Breast epithelium (tissue), 4 donors: ENCODE measurements at regions not wholly inside any gene's neighbourhood (a gene's known extent, or its start where the extent isn't known, plus 50 kb on each side); places are given as distances from the start of the nearest gene placed in this dataset.
"Not testable (repeated sequence)": the region's sequence is repeated elsewhere in the genome, so short reads cannot be mapped to it uniquely, and the experiment has no call there.

ENCODE experiments used
- DNase-seq, 2 donors: peaks; one replicate each; pipeline ENCODE4 v3.0.0-alpha.2; 2019; ENCODE audit warnings: low spot score in 2 of 2
- H3K27ac ChIP-seq, 2 donors: fragments of 200-600 bp; sonication (generic) in 1 of 2; one replicate each; pipeline ENCODE4 v1.5.1; 2016 to 2019; ENCODE audit warnings: mild to moderate bottlenecking in 1 of 2
- H3K27me3 ChIP-seq, 2 donors: fragments of 200-600 bp; sonication (generic) in 1 of 2; one replicate each; pipeline versions ENCODE4 v1.5.1 to v1.6.0; 2017 to 2019; ENCODE audit warnings: control low read depth in 1 of 2, mild to moderate bottlenecking in 1 of 2
- H3K36me3 ChIP-seq: fragments of 200-600 bp; one replicate; pipeline ENCODE4 v1.5.1; 2019
- H3K4me1 ChIP-seq, 2 donors: fragments of 200-600 bp; sonication (generic); one replicate each; pipeline ENCODE4 v1.5.1; 2016 to 2019; ENCODE audit warnings: control low read depth in 1 of 2
- H3K4me3 ChIP-seq, 3 donors: fragments of 200-600 bp; sonication (generic); 1 replicate in 2 of 3; 2 replicates in 1 of 3; pipeline ENCODE4 v1.5.1; 2016 to 2019; ENCODE audit warnings: mild to moderate bottlenecking in 3 of 3, moderate library complexity in 2 of 3
- H3K9me3 ChIP-seq, 2 donors: fragments of 200-600 bp; sonication (generic) in 1 of 2; one replicate each; pipeline ENCODE4 v1.5.1; 2016 to 2019; ENCODE audit warnings: control low read depth in 1 of 2
- CTCF ChIP-seq, 3 donors: fragments of 450-650 bp; IDR thresholded peaks; one replicate each; pipeline ENCODE4 v1.5.1; 2016 to 2017; ENCODE audit warnings: antibody characterized with exemption in 3 of 3, mild to moderate bottlenecking in 3 of 3, moderate library complexity in 3 of 3
- POLR2A ChIP-seq: fragments of 450-650 bp; IDR thresholded peaks from one replicate; pipeline ENCODE4 v1.6.1; 2016; ENCODE audit warnings: antibody characterized with exemption, mild to moderate bottlenecking, moderate library complexity
- POLR2AphosphoS5 ChIP-seq, 3 donors: sonication (generic); formaldehyde crosslinking; IDR thresholded peaks; one replicate each; pipeline ENCODE4 v1.6.1; 2017; ENCODE audit warnings: antibody characterized with exemption in 3 of 3
- intact Hi-C: fragments of 100-400 bp; cut with DNase I; formaldehyde crosslinking; loops from one replicate; pipeline ENCODE4 v1.15.1; 2023; ENCODE audit warnings: low total_unique reads

DNA sequence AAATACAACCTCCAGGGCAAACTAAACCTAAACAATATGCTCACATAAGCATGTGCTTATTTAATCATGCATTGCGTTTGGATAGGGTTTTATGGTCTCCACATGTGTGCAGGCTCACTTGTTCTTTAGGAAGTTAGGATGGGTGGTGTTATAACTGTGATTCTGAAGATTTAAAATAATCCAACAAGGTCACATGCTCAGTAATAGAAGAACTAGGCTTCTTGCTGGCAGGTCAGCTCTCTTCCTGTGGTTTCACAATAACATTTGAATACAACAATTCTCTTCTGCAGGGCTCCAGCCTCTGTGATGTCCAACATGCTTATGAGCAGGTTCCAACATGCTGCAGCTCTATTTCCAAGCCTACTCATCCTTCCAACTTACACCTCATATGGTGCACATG is 84.0 kb downstream of the MYL12B start:
- peak overlapping the region; percentile 72 to 85 for H3K27ac ChIP-seq
- TF ChIP-seq CTCF (IDR thresholded peaks at IDR 0.05) (no peak), POLR2AphosphoS5 (IDR thresholded peaks at IDR 0.05) (no peak), POLR2A (no peak)

DNA sequence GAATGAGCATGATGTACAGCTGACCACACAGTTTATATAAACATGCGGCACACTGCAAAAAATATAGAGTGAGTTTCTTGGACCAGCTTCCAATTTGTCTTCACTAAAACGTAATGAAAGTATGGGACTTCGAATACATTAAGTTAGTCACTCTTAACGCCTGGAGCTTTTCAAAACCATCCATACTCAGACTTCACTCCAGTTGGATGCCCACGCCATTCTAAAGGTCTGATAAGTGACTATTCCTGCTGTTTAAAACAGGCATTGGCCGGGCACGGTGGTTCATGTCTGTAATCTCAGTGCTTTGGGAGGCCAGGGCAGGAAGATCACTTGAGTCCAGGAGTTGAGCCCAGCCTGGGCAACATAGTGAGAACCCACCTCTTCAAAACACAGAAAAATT is 84.6 kb downstream of the MYL12B start:
- TF ChIP-seq CTCF (IDR thresholded peaks at IDR 0.05) = no peak
- TF ChIP-seq POLR2AphosphoS5 (IDR thresholded peaks at IDR 0.05) = no peak
- no peak for TF ChIP-seq POLR2A
- no peaks in the 10 kb centered on the region for H3K9me3 ChIP-seq
- no peaks in the 10 kb centered on the region for H3K4me1 ChIP-seq
- peak overlapping the region; percentile 72 to 85 for H3K27ac ChIP-seq
- intact Hi-C loops = no loop called here
- H3K27me3 ChIP-seq = no peaks in the 10 kb centered on the region
- no peak overlapping the region for H3K4me3 ChIP-seq
- H3K36me3 ChIP-seq = no peaks in the 10 kb centered on the region
- DNase-seq = no peak

More for the DNA sequence above, 84.0 kb downstream of the MYL12B start:
- intact Hi-C loops = no loop called here
- H3K36me3 ChIP-seq = no peaks in the 10 kb centered on the region
- no peaks in the 10 kb centered on the region for H3K9me3 ChIP-seq
- no peaks in the 10 kb centered on the region for H3K4me1 ChIP-seq
- H3K4me3 ChIP-seq = no peak overlapping the region
- no peaks in the 10 kb centered on the region for H3K27me3 ChIP-seq
- peak in 1 of 2 donors; percentile 73 for DNase-seq

DNA sequence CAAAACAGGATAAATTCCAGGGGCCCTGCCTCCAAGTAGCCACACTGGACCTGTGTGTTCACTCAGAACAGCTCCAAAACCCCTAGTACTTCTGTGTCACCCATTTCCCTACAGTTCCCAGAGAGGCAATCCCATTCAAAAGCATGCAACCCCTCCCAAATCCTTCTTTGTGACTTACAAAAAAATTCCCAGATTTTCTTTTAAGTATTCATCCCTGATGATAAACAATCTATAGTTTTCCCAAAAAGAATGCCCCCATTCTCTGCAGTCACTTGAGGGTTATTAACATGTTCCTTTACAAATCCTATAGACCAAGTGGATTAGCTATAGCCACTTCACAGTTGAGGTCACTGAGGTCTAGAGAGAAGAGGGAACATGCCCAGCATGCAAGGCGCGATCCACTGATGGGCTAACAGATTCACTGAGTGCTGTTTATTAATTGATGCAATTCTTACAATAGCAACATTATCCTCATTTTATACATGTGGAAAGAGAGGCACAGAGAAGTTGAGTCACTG is 85.4 kb downstream of the MYL12B start:
- no peaks in the 10 kb centered on the region for H3K36me3 ChIP-seq
- H3K4me3 ChIP-seq = no peak overlapping the region
- no peak for DNase-seq
- no peaks in the 10 kb centered on the region for H3K27me3 ChIP-seq
- no peaks in the 10 kb centered on the region for H3K4me1 ChIP-seq
- TF ChIP-seq POLR2A (no peak), POLR2AphosphoS5 (IDR thresholded peaks at IDR 0.05) (no peak), CTCF (IDR thresholded peaks at IDR 0.05) (no peak)
- H3K9me3 ChIP-seq = no peaks in the 10 kb centered on the region
- intact Hi-C loops = no loop called here
- no peak overlapping the region for H3K27ac ChIP-seq

GRCh38 chr18:3348176-3348575 is 86.2 kb downstream of the MYL12B start:
- TF ChIP-seq CTCF (IDR thresholded peaks at IDR 0.05) (no peak), POLR2AphosphoS5 (IDR thresholded peaks at IDR 0.05) (no peak), POLR2A (no peak)
- Histone ChIP-seq H3K4me3 (no peak overlapping the region), H3K27me3 (no peaks in the 10 kb centered on the region), H3K4me1 (no peaks in the 10 kb centered on the region), H3K27ac (no peak overlapping the region), H3K9me3 (no peaks in the 10 kb centered on the region), H3K36me3 (no peaks in the 10 kb centered on the region)
- intact Hi-C loops = no loop called here
- DNase-seq = no peak

GRCh38 chr18:3349046-3349841 is 87.3 kb downstream of the MYL12B start:
- H3K36me3 ChIP-seq, intact Hi-C loops, H3K9me3 ChIP-seq, DNase-seq, H3K27ac ChIP-seq, H3K4me1 ChIP-seq, H3K4me3 ChIP-seq, H3K27me3 ChIP-seq: not testable (repeated sequence)
